Uterus (tissue), 3 donors: ENCODE measurements at regions not wholly inside any gene's neighbourhood (a gene's known extent, or its start where the extent isn't known, plus 50 kb on each side); places are given as distances from the start of the nearest gene placed in this dataset.
"Not testable (repeated sequence)": the region's sequence is repeated elsewhere in the genome, so short reads cannot be mapped to it uniquely, and the experiment has no call there.

Experiments
- DNase-seq, 2 donors: peaks; one replicate each; pipeline ENCODE4 v3.0.0-alpha.2; 2019 to 2020
- H3K27ac ChIP-seq, 2 donors: fragments of 200-600 bp; sonication (generic); 1 replicate in 1 of 2; 2 replicates in 1 of 2; pipeline ENCODE4 v1.5.1; 2016 to 2018
- H3K27me3 ChIP-seq, 2 donors: fragments of 200-600 bp; sonication (generic); one replicate each; pipeline ENCODE4 v1.5.1; 2018 to 2019; ENCODE audit warnings: control low read depth in 1 of 2
- H3K36me3 ChIP-seq, 2 donors: fragments of 200-600 bp; sonication (generic); one replicate each; pipeline ENCODE4 v1.5.1; 2019; ENCODE audit warnings: control low read depth in 1 of 2
- H3K4me1 ChIP-seq, 2 donors: fragments of 200-600 bp; sonication (generic); one replicate each; pipeline ENCODE4 v1.5.1; 2018 to 2019; ENCODE audit warnings: control low read depth in 1 of 2
- H3K4me3 ChIP-seq, 2 donors: fragments of 200-600 bp; sonication (generic); 1 replicate in 1 of 2; 2 replicates in 1 of 2; pipeline ENCODE4 v1.5.1; 2018 to 2019; ENCODE audit warnings: mild to moderate bottlenecking in 1 of 2
- H3K9me3 ChIP-seq, 2 donors: fragments of 200-600 bp; sonication (generic); one replicate each; pipeline ENCODE4 v1.5.1; 2019; ENCODE audit warnings: control low read depth in 1 of 2
- CTCF ChIP-seq, 4 experiments: fragments of 200-600 bp in 2 of 4; fragments of 450-650 bp in 2 of 4; sonication (generic) in 2 of 4; IDR thresholded peaks; one replicate each; pipeline ENCODE4 v1.5.1; 2016 to 2019; ENCODE audit warnings: antibody characterized with exemption in 4 of 4, mild to moderate bottlenecking in 2 of 4, moderate library complexity in 1 of 4
- POLR2A ChIP-seq, 2 donors: fragments of 450-650 bp; IDR thresholded peaks; one replicate each; pipeline ENCODE4 v1.6.1; 2016; ENCODE audit warnings: antibody characterized with exemption in 2 of 2, mild to moderate bottlenecking in 1 of 2, moderate library complexity in 1 of 2
- intact Hi-C: fragments of 100-400 bp; cut with DNase I; formaldehyde crosslinking; loops from one replicate; pipeline ENCODE4 v1.15.1; 2023; ENCODE audit warnings: low total_unique reads
- donor health status: DM: yes; HTN: yes; CAD: no.

DNA sequence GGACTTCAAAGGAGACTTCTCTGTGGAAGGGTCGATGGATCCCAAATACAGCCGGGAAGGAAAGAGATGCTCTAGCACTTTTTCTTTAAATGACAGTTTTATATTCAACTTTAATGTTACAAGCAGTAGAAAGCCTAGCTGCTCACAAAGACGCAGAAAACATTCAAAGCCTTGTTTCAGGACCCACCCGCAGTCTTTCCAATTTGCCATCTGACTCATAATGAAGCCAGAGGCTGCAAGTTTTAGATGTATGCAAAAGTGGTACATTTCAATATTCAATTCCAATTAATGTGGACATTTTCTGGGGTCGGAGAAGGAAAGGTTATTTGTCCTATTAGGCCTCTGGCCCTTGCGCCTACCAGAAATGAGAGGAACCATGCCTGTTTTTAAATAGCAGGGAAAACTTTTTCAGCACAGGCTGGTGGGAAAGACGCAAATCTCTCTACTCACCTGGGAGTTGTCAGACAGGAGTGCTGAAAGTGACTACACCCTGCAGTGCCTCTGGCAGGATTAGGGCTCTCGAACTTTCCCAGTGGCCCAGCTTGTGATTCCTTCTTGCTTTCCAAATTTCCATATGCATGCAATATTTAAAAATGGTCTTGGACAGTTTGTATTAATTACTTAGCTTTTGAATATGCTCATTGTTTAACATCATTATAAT is 117.4 kb upstream of the MBNL1 start:
- Histone ChIP-seq H3K27ac (peak overlapping the region; percentile 58 to 94), H3K27me3 (no peaks in the 10 kb centered on the region), H3K4me1 (no peaks in the 10 kb centered on the region), H3K9me3 (no peaks in the 10 kb centered on the region), H3K4me3 (no peak overlapping the region), H3K36me3 (no peaks in the 10 kb centered on the region)
- intact Hi-C loops: no loop called here
- no peak for TF ChIP-seq CTCF (IDR thresholded peaks at IDR 0.05)
- TF ChIP-seq POLR2A (IDR thresholded peaks at IDR 0.05): no peak
- no peak for DNase-seq

- H3K36me3 ChIP-seq, H3K4me3 ChIP-seq, H3K9me3 ChIP-seq, H3K27me3 ChIP-seq, intact Hi-C loops, DNase-seq, H3K4me1 ChIP-seq: not testable (repeated sequence)
- H3K27ac ChIP-seq: peak overlapping the region; percentile 58 to 94
Measured at GRCh38 chr3:152151877-152152765, 116.6 kb upstream of the MBNL1 start.

DNA sequence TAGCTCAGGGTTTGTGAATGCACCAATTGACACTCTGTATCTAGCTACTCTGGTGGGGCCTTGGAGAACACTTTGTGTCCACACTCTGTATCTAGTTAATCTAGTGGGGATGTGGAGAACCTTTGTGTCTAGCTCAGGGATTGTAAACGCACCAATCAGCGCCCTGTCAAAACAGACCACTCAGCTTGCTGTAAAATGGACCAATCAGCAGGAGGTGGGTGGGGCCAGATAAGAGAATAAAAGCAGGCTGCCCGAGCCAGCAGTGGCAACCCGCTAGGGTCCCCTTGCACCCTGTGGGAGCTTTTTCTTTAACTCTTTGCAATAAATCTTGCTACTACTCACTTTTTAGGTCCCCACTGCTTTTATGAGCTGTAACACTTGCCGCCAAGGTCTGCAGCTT is 115.6 kb upstream of the MBNL1 start:
- H3K4me1 ChIP-seq, H3K9me3 ChIP-seq, DNase-seq, intact Hi-C loops, H3K4me3 ChIP-seq, H3K36me3 ChIP-seq, H3K27me3 ChIP-seq: not testable (repeated sequence)
- peak overlapping the region in 1 of 2 donors; percentile 94 for H3K27ac ChIP-seq

GRCh38 chr3:152155246-152156020 is 113.3 kb upstream of the MBNL1 start:
- H3K4me3 ChIP-seq: no peak overlapping the region
- TF ChIP-seq CTCF (IDR thresholded peaks at IDR 0.05): no peak
- TF ChIP-seq POLR2A (IDR thresholded peaks at IDR 0.05): no peak
- no peaks in the 10 kb centered on the region for H3K4me1 ChIP-seq
- H3K27me3 ChIP-seq: no peaks in the 10 kb centered on the region
- no peaks in the 10 kb centered on the region for H3K36me3 ChIP-seq
- no peak for DNase-seq
- intact Hi-C loops: no loop called here
- no peaks in the 10 kb centered on the region for H3K9me3 ChIP-seq
- H3K27ac ChIP-seq: peak overlapping the region; percentile 80 to 94

DNA sequence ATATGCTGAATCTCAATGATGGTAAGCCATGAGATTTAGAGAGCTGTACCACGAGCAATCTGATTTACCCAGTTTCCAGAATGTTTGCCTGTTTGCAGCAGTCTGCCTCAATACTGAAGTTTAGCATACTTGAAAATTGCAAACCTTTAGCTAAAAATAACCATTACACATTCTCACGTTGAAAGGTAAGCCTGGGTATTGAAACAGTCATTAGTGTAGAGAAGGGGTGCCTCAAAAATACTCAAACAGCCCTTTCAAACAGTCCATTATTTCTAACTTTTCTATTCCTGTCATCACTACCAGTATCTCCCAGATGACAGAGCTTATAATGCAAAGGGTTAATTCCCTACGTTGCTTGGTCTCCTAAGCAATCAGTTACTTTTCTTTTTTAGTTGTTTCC is 111.8 kb upstream of the MBNL1 start:
- H3K4me3 ChIP-seq: no peak overlapping the region
- H3K27ac ChIP-seq: peak overlapping the region; percentile 80 to 94
- no peaks in the 10 kb centered on the region for H3K9me3 ChIP-seq
- TF ChIP-seq CTCF (IDR thresholded peaks at IDR 0.05): no peak
- no peak for TF ChIP-seq POLR2A (IDR thresholded peaks at IDR 0.05)
- H3K36me3 ChIP-seq: no peaks in the 10 kb centered on the region
- DNase-seq: no peak
- no peaks in the 10 kb centered on the region for H3K4me1 ChIP-seq
- no peaks in the 10 kb centered on the region for H3K27me3 ChIP-seq
- intact Hi-C loops: no loop called here

- no peaks in the 10 kb centered on the region for H3K4me1 ChIP-seq
- no peaks in the 10 kb centered on the region for H3K36me3 ChIP-seq
- DNase-seq: no peak
- TF ChIP-seq CTCF (IDR thresholded peaks at IDR 0.05): no peak
- no peak for TF ChIP-seq POLR2A (IDR thresholded peaks at IDR 0.05)
- intact Hi-C loops: no loop called here
- H3K27me3 ChIP-seq: no peaks in the 10 kb centered on the region
- no peak overlapping the region for H3K4me3 ChIP-seq
- no peaks in the 10 kb centered on the region for H3K9me3 ChIP-seq
- peak overlapping the region; percentile 80 to 94 for H3K27ac ChIP-seq
Measured at GRCh38 chr3:152157337-152157736, 111.4 kb upstream of the MBNL1 start.
